ENCODE measurements at regions not wholly inside any gene's neighbourhood (a gene's known extent, or its start where the extent isn't known, plus 50 kb on each side); places are given as distances from the start of the nearest gene placed in this dataset.

DNA sequence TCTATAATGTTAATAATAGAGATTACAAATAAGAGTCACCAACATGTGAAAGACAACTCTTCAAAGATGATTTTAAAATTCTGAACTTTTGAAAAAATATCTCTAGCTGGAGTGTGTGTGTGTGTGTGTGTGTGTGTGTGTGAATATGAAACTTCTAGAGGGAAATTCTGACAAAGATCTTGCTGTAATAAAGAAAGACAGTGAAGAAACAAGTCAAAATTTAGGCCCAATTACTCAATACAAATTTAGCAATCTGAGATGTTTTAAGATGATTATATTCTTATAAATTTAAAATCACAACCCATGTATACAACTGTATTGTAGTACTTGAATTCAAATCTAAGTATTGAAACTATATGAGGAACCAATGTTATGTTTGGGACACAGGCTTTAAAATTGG, 57.2 kb upstream of the UGP2 start:
- H3K4me3 ChIP-seq (ENCODE audit: low read depth, low read length) = no peak overlapping the region
- TF ChIP-seq, protein P1, sequence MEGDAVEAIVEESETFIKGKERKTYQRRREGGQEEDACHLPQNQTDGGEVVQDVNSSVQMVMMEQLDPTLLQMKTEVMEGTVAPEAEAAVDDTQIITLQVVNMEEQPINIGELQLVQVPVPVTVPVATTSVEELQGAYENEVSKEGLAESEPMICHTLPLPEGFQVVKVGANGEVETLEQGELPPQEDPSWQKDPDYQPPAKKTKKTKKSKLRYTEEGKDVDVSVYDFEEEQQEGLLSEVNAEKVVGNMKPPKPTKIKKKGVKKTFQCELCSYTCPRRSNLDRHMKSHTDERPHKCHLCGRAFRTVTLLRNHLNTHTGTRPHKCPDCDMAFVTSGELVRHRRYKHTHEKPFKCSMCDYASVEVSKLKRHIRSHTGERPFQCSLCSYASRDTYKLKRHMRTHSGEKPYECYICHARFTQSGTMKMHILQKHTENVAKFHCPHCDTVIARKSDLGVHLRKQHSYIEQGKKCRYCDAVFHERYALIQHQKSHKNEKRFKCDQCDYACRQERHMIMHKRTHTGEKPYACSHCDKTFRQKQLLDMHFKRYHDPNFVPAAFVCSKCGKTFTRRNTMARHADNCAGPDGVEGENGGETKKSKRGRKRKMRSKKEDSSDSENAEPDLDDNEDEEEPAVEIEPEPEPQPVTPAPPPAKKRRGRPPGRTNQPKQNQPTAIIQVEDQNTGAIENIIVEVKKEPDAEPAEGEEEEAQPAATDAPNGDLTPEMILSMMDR (IDR thresholded peaks at IDR 0.05; ENCODE audit: insufficient read depth, low read length) = no peak
- no peak for DNase-seq (ENCODE audit: low read depth)

DNA sequence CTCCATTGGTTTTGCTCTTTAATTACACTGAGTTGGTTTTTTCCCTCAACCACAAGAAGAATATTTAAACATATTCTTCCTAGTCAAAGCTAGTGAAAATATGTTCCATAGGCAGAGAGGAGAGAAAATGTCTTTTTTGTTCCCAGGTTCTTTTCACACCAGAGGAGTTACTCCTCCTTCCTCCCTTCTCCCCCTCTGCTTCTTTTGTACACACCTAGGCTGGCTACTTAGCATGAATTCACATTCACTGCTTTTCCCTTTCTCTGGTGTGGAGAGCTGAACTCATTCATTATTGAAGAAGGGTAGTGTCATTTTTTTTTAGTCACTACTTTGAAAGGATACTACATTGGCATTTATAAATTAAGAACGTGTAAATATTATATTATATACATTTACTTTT, 56.6 kb upstream of the UGP2 start:
- H3K4me3 ChIP-seq (ENCODE audit: low read depth, low read length) = no peak overlapping the region
- no peak for DNase-seq (ENCODE audit: low read depth)
- TF ChIP-seq, protein P1 (IDR thresholded peaks at IDR 0.05; ENCODE audit: insufficient read depth, low read length) = no peak

DNA sequence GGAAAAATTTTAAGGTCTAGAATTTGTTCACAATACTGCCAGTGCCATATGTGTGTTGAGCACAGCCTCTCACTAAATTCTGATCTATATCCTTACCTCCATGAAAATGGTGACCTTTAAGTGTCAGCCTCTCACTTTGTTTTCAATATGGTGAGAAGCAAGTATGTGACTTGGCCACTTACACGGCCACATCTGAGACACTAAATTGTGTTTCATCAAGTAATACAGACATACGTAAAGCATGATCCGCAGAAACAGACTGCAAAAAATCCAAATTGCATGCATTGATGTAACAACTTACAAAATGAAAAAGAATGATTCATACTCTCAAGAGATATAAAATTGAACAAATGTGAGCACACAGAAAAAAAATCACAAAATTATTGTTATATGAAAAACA, 55.2 kb upstream of the UGP2 start:
- TF ChIP-seq, protein P1 (IDR thresholded peaks at IDR 0.05; ENCODE audit: insufficient read depth, low read length) = no peak
- no peak overlapping the region for H3K4me3 ChIP-seq (ENCODE audit: low read depth, low read length)
- DNase-seq (ENCODE audit: low read depth) = peak; percentile 37

DNA sequence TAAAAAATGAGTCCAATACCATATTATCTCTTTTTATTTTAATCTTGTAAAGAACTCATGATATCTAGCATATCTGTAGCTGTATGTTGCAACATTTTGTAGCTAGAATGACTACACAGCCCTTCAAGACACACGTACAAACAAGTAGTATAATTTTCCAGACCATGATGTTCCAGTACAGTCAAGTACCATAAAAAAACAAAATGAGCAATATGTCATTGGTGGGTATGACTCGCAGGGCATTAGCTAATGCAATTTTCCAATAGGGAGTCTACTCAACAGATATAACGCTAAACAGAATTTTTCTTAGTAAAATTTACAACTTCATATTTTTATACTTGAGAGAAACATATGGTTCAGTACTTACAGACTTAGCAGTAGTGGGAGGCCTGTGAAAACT, 53.6 kb upstream of the UGP2 start:
- H3K4me3 ChIP-seq (ENCODE audit: low read depth, low read length) = no peak overlapping the region
- DNase-seq (ENCODE audit: low read depth) = peak; percentile 61
- TF ChIP-seq, protein P1 (IDR thresholded peaks at IDR 0.05; ENCODE audit: insufficient read depth, low read length) = no peak

DNA sequence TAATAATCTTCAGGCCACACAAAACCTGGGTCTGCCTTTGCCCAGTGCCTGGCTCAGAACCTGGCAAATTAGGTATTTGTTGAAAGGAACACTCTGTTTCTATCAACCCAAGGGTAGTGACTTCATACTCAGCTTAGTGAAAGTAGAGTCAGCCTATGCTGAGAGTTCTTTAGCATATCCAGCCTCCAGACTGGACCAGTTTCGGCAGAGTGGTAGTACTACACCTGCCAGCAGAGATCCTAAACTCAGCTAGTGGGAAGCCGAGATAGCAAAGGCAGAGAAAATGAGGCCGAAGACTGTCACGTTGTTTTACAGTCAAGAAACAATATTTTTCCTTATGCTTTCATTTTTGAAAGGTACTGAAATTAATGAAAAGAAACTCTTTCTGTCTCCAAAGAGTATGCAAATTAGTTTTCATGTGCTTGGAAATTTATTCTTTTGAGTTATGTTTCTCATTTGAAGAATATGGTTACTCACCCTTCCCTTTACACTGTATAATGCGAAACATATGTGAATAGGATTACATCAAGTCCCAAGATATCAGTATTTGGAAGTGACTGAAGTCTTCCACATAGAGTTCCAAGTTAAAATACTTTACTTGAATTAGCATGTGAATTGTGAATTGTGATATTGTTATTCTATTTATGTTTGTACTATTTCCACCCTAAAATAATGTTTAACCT, 52.2 kb upstream of the UGP2 start:
- TF ChIP-seq, protein P1 (IDR thresholded peaks at IDR 0.05; ENCODE audit: insufficient read depth, low read length) = peak; percentile 20
- H3K4me3 ChIP-seq (ENCODE audit: low read depth, low read length) = peak overlapping the region; percentile 26
- DNase-seq (ENCODE audit: low read depth) = peak; percentile 84

DNA sequence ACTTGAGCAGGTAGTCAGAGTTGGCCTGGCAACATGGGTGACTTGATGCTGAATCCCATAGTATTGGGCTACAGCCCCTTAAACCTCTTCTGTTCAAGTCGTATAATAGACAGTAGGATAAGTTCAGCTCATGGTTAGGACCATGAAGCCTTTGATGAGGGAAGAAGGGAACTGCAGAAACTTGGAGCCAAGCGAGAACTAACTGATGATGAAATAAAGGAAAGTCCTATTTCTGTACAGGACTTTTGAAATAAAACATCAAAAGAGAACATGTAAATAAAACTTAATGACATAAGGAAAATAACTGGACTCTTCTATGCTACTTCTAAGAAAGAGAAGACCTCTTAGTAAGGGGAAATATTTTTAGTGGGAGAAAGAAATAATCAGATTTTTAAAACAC, 51.2 kb upstream of the UGP2 start:
- H3K4me3 ChIP-seq (ENCODE audit: low read depth, low read length) = peak overlapping the region; percentile 16
- TF ChIP-seq, protein P1 (IDR thresholded peaks at IDR 0.05; ENCODE audit: insufficient read depth, low read length) = no peak
- peak; percentile 39 for DNase-seq (ENCODE audit: low read depth)

DNA sequence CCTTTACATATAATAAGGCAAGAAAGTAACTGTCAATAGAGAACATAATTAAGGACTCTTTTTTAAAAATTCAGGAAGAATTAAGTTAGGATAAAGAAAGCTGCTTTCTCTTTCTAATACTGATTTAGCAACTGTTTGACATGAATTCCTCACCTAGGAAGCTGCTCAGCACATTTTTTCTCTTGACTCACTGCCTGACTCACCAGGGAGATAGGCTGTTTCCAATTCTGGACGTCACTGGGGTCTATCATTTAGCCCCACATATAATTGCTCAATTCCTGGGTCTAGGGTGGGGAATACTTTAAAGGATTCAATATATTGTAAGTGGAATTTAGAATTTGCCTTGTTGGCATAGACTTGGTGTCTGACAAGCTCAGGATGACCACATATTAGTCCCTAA, 50.8 kb upstream of the UGP2 start:
- no peak overlapping the region for H3K4me3 ChIP-seq (ENCODE audit: low read depth, low read length)
- peak; percentile 96 for DNase-seq (ENCODE audit: low read depth)
- TF ChIP-seq, protein P1 (IDR thresholded peaks at IDR 0.05; ENCODE audit: insufficient read depth, low read length) = no peak
